Astrocyte of the spinal cord (primary cell): ENCODE measurements at regions not wholly inside any gene's neighbourhood (a gene's known extent, or its start where the extent isn't known, plus 50 kb on each side); places are given as distances from the start of the nearest gene placed in this dataset.

Experiments used
- DNase-seq: peaks from one replicate; pipeline ENCODE4 v3.0.0; 2011; ENCODE audit warnings: low read depth, low spot score
- H3K4me3 ChIP-seq: 2 replicates; pipeline ENCODE4 v1.5.1; 2011; ENCODE audit warnings: low read depth, mild to moderate bottlenecking, low read length, moderate library complexity
- in situ Hi-C: cut with HindIII; loops from 2 replicates; pipeline ENCODE4 v1.10.0; 2017; ENCODE audit warnings: low sequenced_read_pairs
- TF ChIP-seq, protein P1 (sequence below): IDR thresholded peaks from 2 replicates; pipeline ENCODE4 v1.5.1; 2012; ENCODE audit warnings: low read depth, mild to moderate bottlenecking, low read length, inconsistent platforms

DNA sequence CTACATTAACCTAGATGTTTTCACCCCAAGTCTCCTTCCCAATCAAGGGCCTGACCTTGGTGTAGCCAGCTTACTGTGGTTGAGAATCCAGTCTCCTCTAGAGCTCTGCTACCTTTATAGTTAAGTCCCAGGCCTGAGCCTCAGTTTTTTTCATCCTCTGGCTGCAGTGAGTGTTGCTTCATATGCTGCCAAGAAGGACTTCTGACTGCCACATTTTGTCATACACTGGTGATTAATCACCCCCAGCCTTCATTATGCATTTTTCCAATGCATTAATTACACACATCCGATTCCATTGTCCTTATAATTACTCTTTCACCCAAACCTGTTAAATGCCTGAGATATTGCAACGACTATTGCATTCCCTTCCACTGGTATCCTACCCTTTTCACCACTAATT is 66.3 kb upstream of the FGGY start:
- in situ Hi-C loops = no loop called here
- H3K4me3 ChIP-seq = no peak overlapping the region
- TF ChIP-seq, protein P1, sequence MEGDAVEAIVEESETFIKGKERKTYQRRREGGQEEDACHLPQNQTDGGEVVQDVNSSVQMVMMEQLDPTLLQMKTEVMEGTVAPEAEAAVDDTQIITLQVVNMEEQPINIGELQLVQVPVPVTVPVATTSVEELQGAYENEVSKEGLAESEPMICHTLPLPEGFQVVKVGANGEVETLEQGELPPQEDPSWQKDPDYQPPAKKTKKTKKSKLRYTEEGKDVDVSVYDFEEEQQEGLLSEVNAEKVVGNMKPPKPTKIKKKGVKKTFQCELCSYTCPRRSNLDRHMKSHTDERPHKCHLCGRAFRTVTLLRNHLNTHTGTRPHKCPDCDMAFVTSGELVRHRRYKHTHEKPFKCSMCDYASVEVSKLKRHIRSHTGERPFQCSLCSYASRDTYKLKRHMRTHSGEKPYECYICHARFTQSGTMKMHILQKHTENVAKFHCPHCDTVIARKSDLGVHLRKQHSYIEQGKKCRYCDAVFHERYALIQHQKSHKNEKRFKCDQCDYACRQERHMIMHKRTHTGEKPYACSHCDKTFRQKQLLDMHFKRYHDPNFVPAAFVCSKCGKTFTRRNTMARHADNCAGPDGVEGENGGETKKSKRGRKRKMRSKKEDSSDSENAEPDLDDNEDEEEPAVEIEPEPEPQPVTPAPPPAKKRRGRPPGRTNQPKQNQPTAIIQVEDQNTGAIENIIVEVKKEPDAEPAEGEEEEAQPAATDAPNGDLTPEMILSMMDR = no peak
- DNase-seq = no peak

GRCh38 chr1:59232216-59232615 is 64.7 kb upstream of the FGGY start:
- in situ Hi-C loops = no loop called here
- no peak overlapping the region for H3K4me3 ChIP-seq
- DNase-seq = no peak
- TF ChIP-seq, protein P1 = no peak

DNA sequence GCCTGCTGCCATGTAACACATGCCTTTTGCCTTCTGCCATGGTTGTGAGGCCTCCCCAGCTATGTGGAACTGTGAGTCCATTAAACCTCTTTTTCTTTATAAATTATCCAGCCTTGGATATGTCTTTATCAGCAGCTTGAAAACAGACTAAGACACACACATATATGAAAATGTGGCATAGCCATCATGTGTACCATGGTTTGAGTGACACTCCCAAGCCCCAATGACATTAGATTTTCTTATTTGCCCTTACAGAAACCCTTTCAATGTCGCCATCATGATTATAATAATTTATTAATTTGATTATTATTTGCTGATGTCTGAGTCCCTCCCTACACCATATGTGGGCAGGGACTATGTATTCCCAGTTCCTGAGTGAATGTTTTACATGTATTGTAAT is 63.5 kb upstream of the FGGY start:
- in situ Hi-C loops = no loop called here
- no peak overlapping the region for H3K4me3 ChIP-seq
- no peak for DNase-seq
- TF ChIP-seq, protein P1 = no peak

- H3K4me3 ChIP-seq = no peak overlapping the region
- TF ChIP-seq, protein P1 = no peak
- in situ Hi-C loops = no loop called here
- no peak for DNase-seq
Measured at GRCh38 chr1:59236721-59237545, 60.0 kb upstream of the FGGY start.

DNA sequence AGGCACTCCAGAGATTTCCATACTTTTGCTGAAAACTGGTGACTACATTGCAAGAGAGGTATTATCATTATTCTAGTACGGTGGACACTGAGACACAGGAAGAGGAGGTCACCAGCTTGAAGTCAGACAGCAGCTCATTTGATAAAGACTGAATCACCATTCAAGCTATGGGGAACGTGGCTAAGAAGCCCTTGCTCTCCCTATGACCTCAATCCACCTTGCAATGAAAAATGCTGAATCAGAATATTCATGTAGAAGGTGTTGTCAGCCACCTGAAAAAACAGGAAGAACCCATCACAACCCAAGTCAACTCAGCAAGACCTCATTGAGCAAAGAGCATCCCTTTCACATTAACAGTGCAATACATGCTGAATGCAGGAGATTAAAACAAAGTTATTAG is 59.0 kb upstream of the FGGY start:
- DNase-seq = no peak
- no peak overlapping the region for H3K4me3 ChIP-seq
- TF ChIP-seq, protein P1 = no peak
- in situ Hi-C loops = no loop called here

DNA sequence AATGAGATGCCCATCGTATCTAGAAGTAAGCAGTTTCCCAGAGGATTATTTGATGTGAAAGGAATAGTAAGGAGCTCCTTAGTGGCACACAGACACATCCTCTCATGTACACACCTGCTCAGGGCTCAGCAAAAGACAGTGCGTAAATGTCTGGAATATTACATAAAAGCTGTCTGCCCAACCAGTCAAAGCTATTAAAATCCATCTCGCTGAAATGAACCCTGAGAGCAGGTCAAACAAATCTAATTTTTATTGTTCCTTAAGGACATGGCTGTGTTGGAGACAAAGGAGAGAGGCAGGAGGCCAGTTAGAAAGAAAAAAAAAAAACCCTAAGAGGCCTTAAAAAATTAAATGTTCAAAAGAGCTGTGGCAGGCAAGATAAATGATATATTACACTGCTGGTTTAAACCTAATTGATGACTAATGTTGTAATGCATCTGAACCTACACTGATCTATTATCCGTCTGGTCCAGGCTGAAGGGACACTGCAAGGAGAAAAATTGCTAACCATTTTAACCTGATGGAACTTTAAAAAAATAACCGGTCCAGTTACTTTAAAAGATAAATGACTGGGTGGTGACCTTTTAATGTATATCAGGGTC is 58.5 kb upstream of the FGGY start:
- TF ChIP-seq, protein P1 = no peak
- in situ Hi-C loops = no loop called here
- no peak for DNase-seq
- no peak overlapping the region for H3K4me3 ChIP-seq
